H9 (cell line): ENCODE measurements at regions not wholly inside any gene's neighbourhood (a gene's known extent, or its start where the extent isn't known, plus 50 kb on each side); places are given as distances from the start of the nearest gene placed in this dataset.

ENCODE experiments used
- DNase-seq: peaks from one replicate; pipeline ENCODE4 v3.0.0-alpha.2; 2017
- H2AFZ ChIP-seq: one replicate; pipeline ENCODE4 v1.6.1; 2013; ENCODE audit warnings: mild to moderate bottlenecking, low read length, control low read depth, moderate library complexity
- H2AK5ac ChIP-seq: 2 replicates; pipeline ENCODE4 v1.6.1; 2013; ENCODE audit warnings: low read length, control low read depth, mixed read lengths; ENCODE audit not compliant: insufficient read length
- H2BK120ac ChIP-seq: one replicate; pipeline ENCODE4 v1.6.1; 2013; ENCODE audit warnings: low read depth, mild to moderate bottlenecking, low read length, control low read depth, inconsistent platforms; ENCODE audit not compliant: poor library complexity, severe bottlenecking
- H2BK12ac ChIP-seq: 2 replicates; pipeline ENCODE4 v1.6.1; 2013; ENCODE audit warnings: low read length, control low read depth, mixed read lengths, low read depth; ENCODE audit not compliant: insufficient read length
- H2BK15ac ChIP-seq: 2 replicates; pipeline ENCODE4 v1.6.1; 2013; ENCODE audit warnings: low read depth, low read length, control low read depth
- H2BK20ac ChIP-seq: one replicate; pipeline ENCODE4 v1.6.1; 2013; ENCODE audit warnings: low read depth, mild to moderate bottlenecking, low read length, control low read depth, inconsistent platforms; ENCODE audit not compliant: poor library complexity, severe bottlenecking
- H2BK5ac ChIP-seq: 2 replicates; pipeline ENCODE4 v1.6.1; 2013; ENCODE audit warnings: low read length, control low read depth, mixed read lengths; ENCODE audit not compliant: insufficient read length
- H3K14ac ChIP-seq: 2 replicates; pipeline ENCODE4 v1.6.1; 2013; ENCODE audit warnings: low read length, control low read depth; ENCODE audit not compliant: insufficient read depth
- H3K18ac ChIP-seq: 2 replicates; pipeline ENCODE4 v1.6.1; 2013; ENCODE audit warnings: low read depth, mild to moderate bottlenecking, mixed read lengths, low read length, control low read depth; ENCODE audit not compliant: insufficient read length
- H3K23ac ChIP-seq: 2 replicates; pipeline ENCODE4 v1.6.1; 2013; ENCODE audit warnings: low read length, control low read depth, mixed read lengths, low read depth; ENCODE audit not compliant: insufficient read length
- H3K23me2 ChIP-seq: 2 replicates; pipeline ENCODE4 v1.6.1; 2013; ENCODE audit warnings: low read depth, mild to moderate bottlenecking, mixed read lengths, low read length, control low read depth; ENCODE audit not compliant: insufficient read length, poor library complexity, severe bottlenecking
- H3K27ac ChIP-seq: 2 replicates; pipeline ENCODE4 v1.5.1; 2013; ENCODE audit warnings: low read length, control low read depth, mixed read lengths, low read depth; ENCODE audit not compliant: insufficient read length
- H3K27me3 ChIP-seq: 2 replicates; pipeline ENCODE4 v1.6.1; 2013; ENCODE audit warnings: low read length, control low read depth, inconsistent platforms; ENCODE audit not compliant: insufficient read depth
- H3K4ac ChIP-seq: 2 replicates; pipeline ENCODE4 v1.6.1; 2013; ENCODE audit warnings: low read depth, mild to moderate bottlenecking, control low read depth, inconsistent platforms, low read length, moderate library complexity
- H3K4me1 ChIP-seq: 2 replicates; pipeline ENCODE4 v1.6.1; 2013; ENCODE audit warnings: low read length, control low read depth, inconsistent platforms; ENCODE audit not compliant: insufficient read depth
- H3K4me2 ChIP-seq: 2 replicates; pipeline ENCODE4 v1.6.1; 2013; ENCODE audit warnings: low read length, control low read depth, mixed read lengths; ENCODE audit not compliant: insufficient read length, insufficient read depth
- H3K56ac ChIP-seq: 2 replicates; pipeline ENCODE4 v1.6.1; 2013; ENCODE audit warnings: low read depth, mild to moderate bottlenecking, mixed read lengths, low read length, control low read depth; ENCODE audit not compliant: insufficient read length
- H3K79me1 ChIP-seq: 2 replicates; pipeline ENCODE4 v1.6.1; 2013; ENCODE audit warnings: low read depth, mild to moderate bottlenecking, moderate library complexity, low read length, control low read depth, inconsistent platforms; ENCODE audit not compliant: insufficient read depth, poor library complexity, severe bottlenecking
- H3K79me2 ChIP-seq: 2 replicates; pipeline ENCODE4 v1.6.1; 2013; ENCODE audit warnings: low read length, control low read depth, inconsistent platforms; ENCODE audit not compliant: insufficient read depth
- H3K9ac ChIP-seq: 2 replicates; pipeline ENCODE4 v1.6.1; 2013; ENCODE audit warnings: low read length, control low read depth, mixed read lengths; ENCODE audit not compliant: insufficient read length; ENCODE audit errors: extremely low read depth
- H3K9me3 ChIP-seq: one replicate; pipeline ENCODE4 v1.6.1; 2013; ENCODE audit warnings: low read depth, low read length, inconsistent platforms; ENCODE audit not compliant: control insufficient read depth
- H3T11ph ChIP-seq: one replicate; pipeline ENCODE4 v1.6.1; 2013; ENCODE audit warnings: mild to moderate bottlenecking, low read length, control low read depth, inconsistent platforms
- H4K20me1 ChIP-seq: one replicate; pipeline ENCODE4 v1.6.1; 2013; ENCODE audit not compliant: control insufficient read depth, insufficient read length, insufficient read depth
- H4K5ac ChIP-seq: 2 replicates; pipeline ENCODE4 v1.6.1; 2013; ENCODE audit warnings: low read depth, mild to moderate bottlenecking, mixed read lengths, low read length, control low read depth; ENCODE audit not compliant: insufficient read length
- H4K8ac ChIP-seq: replicated peaks from 2 replicates; pipeline ENCODE4 v1.6.1; 2013; ENCODE audit warnings: low read length, control low read depth, mixed read lengths, low read depth; ENCODE audit not compliant: insufficient read length
- H4K91ac ChIP-seq: 2 replicates; pipeline ENCODE4 v1.6.1; 2013; ENCODE audit warnings: low read depth, mild to moderate bottlenecking, moderate library complexity, mixed read lengths, low read length, control low read depth; ENCODE audit not compliant: insufficient read length
- H3K27ac Mint-ChIP-seq, 3 experiments: 2 replicates in 2 of 3; 3 replicates in 1 of 3; pipeline ENCODE4 v1.8.0; 2020 to 2021; ENCODE audit warnings: mixed read lengths in 3 of 3, mild to moderate bottlenecking in 1 of 3, moderate library complexity in 1 of 3
- H3K27me3 Mint-ChIP-seq: 2 replicates; pipeline ENCODE4 v1.8.0; 2021; ENCODE audit warnings: low read depth, mild to moderate bottlenecking, moderate library complexity, mixed read lengths
- H3K36me3 Mint-ChIP-seq, 3 experiments: 2 replicates in 2 of 3; 3 replicates in 1 of 3; pipeline ENCODE4 v1.8.0; 2020 to 2021; ENCODE audit warnings: low read depth in 3 of 3, mixed read lengths in 3 of 3; ENCODE audit not compliant: insufficient read depth in 1 of 3
- H3K4me1 Mint-ChIP-seq, 2 experiments: 2 replicates each; pipeline ENCODE4 v1.8.0; 2020; ENCODE audit warnings: mixed read lengths in 2 of 2
- H3K4me3 Mint-ChIP-seq, 2 experiments: 2 replicates in 1 of 2; 3 replicates in 1 of 2; pipeline ENCODE4 v1.8.0; 2020 to 2021; ENCODE audit warnings: mild to moderate bottlenecking in 2 of 2, mixed read lengths in 2 of 2, moderate library complexity in 1 of 2
- H3K9me3 Mint-ChIP-seq, 2 experiments: 2 replicates in 1 of 2; 3 replicates in 1 of 2; pipeline ENCODE4 v1.8.0; 2020; ENCODE audit warnings: mild to moderate bottlenecking in 2 of 2, mixed read lengths in 2 of 2, moderate library complexity in 1 of 2
- WGBS: extraction: QIAGEN DNeasy Blood & Tissue Kit; methylation state at CpG from one replicate; pipeline ENCODE4 v1.1.7; 2013; ENCODE audit warnings: missing lambda C conversion rate, low lambda C conversion rate, mixed read lengths; ENCODE audit not compliant: insufficient read length; ENCODE audit errors: extremely low coverage; 5-methylcytosine and 5-hydroxymethylcytosine counted together
- TF ChIP-seq, protein P1 (sequence below): fragments of 200-600 bp; sonication (generic); conservative IDR thresholded peaks from 3 replicates; pipeline ENCODE4 v1.8.0; 2021; ENCODE audit warnings: antibody characterized with exemption, mild to moderate bottlenecking

GRCh38 chr4:135236048-135236447, 1034.5 kb upstream of the PABPC4L start:
- Histone ChIP-seq H3K4ac (no peak overlapping the region), H4K5ac (no peak overlapping the region), H2AK5ac (no peak overlapping the region), H3K79me1 (no peaks in the 10 kb centered on the region), H3K9ac (no peak overlapping the region), H3K4me1 (no peaks in the 10 kb centered on the region), H3K27me3 (no peaks in the 10 kb centered on the region), H3K56ac (no peak overlapping the region), H4K91ac (no peak overlapping the region), H2BK5ac (no peak overlapping the region), H2BK15ac (no peak overlapping the region), H4K20me1 (no peaks in the 10 kb centered on the region), H3K9me3 (no peaks in the 10 kb centered on the region), H3K79me2 (no peaks in the 10 kb centered on the region), H3K4me2 (no peak overlapping the region), H3K23ac (no peak overlapping the region), H2AFZ (no peak overlapping the region), H2BK20ac (no peak overlapping the region), H3K27ac (no peak overlapping the region), H2BK120ac (no peak overlapping the region), H2BK12ac (no peak overlapping the region), H3K23me2 (no peaks in the 10 kb centered on the region), H3K14ac (no peak overlapping the region), H3T11ph (no peak overlapping the region), H3K18ac (no peak overlapping the region), H4K8ac (no peak overlapping the region)
- H3K9me3 Mint-ChIP-seq: no peaks in the 10 kb centered on the region
- no peak overlapping the region for H3K4me3 Mint-ChIP-seq
- H3K27me3 Mint-ChIP-seq: no peaks in the 10 kb centered on the region
- no peaks in the 10 kb centered on the region for H3K4me1 Mint-ChIP-seq
- TF ChIP-seq, protein P1, sequence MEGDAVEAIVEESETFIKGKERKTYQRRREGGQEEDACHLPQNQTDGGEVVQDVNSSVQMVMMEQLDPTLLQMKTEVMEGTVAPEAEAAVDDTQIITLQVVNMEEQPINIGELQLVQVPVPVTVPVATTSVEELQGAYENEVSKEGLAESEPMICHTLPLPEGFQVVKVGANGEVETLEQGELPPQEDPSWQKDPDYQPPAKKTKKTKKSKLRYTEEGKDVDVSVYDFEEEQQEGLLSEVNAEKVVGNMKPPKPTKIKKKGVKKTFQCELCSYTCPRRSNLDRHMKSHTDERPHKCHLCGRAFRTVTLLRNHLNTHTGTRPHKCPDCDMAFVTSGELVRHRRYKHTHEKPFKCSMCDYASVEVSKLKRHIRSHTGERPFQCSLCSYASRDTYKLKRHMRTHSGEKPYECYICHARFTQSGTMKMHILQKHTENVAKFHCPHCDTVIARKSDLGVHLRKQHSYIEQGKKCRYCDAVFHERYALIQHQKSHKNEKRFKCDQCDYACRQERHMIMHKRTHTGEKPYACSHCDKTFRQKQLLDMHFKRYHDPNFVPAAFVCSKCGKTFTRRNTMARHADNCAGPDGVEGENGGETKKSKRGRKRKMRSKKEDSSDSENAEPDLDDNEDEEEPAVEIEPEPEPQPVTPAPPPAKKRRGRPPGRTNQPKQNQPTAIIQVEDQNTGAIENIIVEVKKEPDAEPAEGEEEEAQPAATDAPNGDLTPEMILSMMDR: no peak
- H3K27ac Mint-ChIP-seq: no peak overlapping the region
- DNase-seq: no peak
- H3K36me3 Mint-ChIP-seq: no peaks in the 10 kb centered on the region
- no CpG with 5 or more reads among the region's 1 CpG for WGBS
